BJ (cell line): ENCODE measurements at regions not wholly inside any gene's neighbourhood (a gene's known extent, or its start where the extent isn't known, plus 50 kb on each side); places are given as distances from the start of the nearest gene placed in this dataset.

Experiments
- CTCF ChIA-PET: fragments of 350-600 bp; formaldehyde crosslinking; extraction: SDS; loops from one replicate; lab custom pipeline; 2021; ENCODE audit warnings: antibody characterized with exemption, inconsistent platforms; lab: Yijun Ruan, JAX
- POLR2A ChIA-PET: fragments of 300-600 bp; sonication (Branson Sonifier 250); formaldehyde crosslinking; extraction: SDS; loops from one replicate; lab custom pipeline; 2021; ENCODE audit warnings: antibody characterized with exemption; lab: Charles Lee
- DNase-seq: peaks from one replicate; pipeline ENCODE4 v3.0.0-alpha.2; 2011; ENCODE audit warnings: low read depth
- H3K27me3 ChIP-seq: 2 replicates; pipeline ENCODE4 v1.6.0; 2011; ENCODE audit warnings: low read length; ENCODE audit not compliant: control insufficient read depth, insufficient read depth
- H3K36me3 ChIP-seq: 2 replicates; pipeline ENCODE4 v1.5.1; 2011; ENCODE audit warnings: low read length; ENCODE audit not compliant: control insufficient read depth, insufficient read depth
- H3K4me3 ChIP-seq: 2 replicates; pipeline ENCODE4 v1.5.1; 2011; ENCODE audit warnings: low read depth, mild to moderate bottlenecking, control low read depth, low read length
- CTCF ChIP-seq: IDR thresholded peaks from 2 replicates; pipeline ENCODE4 v1.5.1; 2011; ENCODE audit warnings: low read depth, mild to moderate bottlenecking, control low read depth, inconsistent platforms, low read length, moderate library complexity; ENCODE audit not compliant: insufficient read depth

GRCh38 chr21:31503939-31504338 is 155.6 kb upstream of the SOD1 start:
- H3K36me3 ChIP-seq, result no peaks in the 10 kb centered on the region
- no peak for DNase-seq
- no peaks in the 10 kb centered on the region for H3K27me3 ChIP-seq
- TF ChIP-seq CTCF, result no peak
- POLR2A ChIA-PET, result no interaction called here
- no peak overlapping the region for H3K4me3 ChIP-seq
- CTCF ChIA-PET, result no interaction called here

GRCh38 chr21:31503467-31503866 is 156.0 kb upstream of the SOD1 start:
- Histone ChIP-seq H3K27me3 (no peaks in the 10 kb centered on the region), H3K36me3 (no peaks in the 10 kb centered on the region), H3K4me3 (no peak overlapping the region)
- no peak for DNase-seq
- ChIA-PET CTCF (no interaction called here), POLR2A (no interaction called here)
- no peak for TF ChIP-seq CTCF

- ChIA-PET POLR2A (no interaction called here), CTCF (no interaction called here)
- DNase-seq, result no peak
- no peak overlapping the region for H3K4me3 ChIP-seq
- no peak for TF ChIP-seq CTCF
- no peaks in the 10 kb centered on the region for H3K36me3 ChIP-seq
- H3K27me3 ChIP-seq, result no peaks in the 10 kb centered on the region
Measured at GRCh38 chr21:31502537-31503143, 156.9 kb upstream of the SOD1 start.

- no peak for DNase-seq
- no peak overlapping the region for H3K4me3 ChIP-seq
- H3K36me3 ChIP-seq, result no peaks in the 10 kb centered on the region
- ChIA-PET CTCF (no interaction called here), POLR2A (no interaction called here)
- TF ChIP-seq CTCF, result no peak
- no peaks in the 10 kb centered on the region for H3K27me3 ChIP-seq
Measured at GRCh38 chr21:31501926-31502325, 157.6 kb upstream of the SOD1 start.

GRCh38 chr21:31500982-31501381 is 156.9 kb upstream of the TIAM1 start:
- Histone ChIP-seq H3K27me3 (no peaks in the 10 kb centered on the region), H3K36me3 (no peaks in the 10 kb centered on the region), H3K4me3 (no peak overlapping the region)
- no peak for DNase-seq
- no peak for TF ChIP-seq CTCF
- CTCF ChIA-PET, result no interaction called here
- POLR2A ChIA-PET, result no interaction called here
